ENCODE measurements at regions not wholly inside any gene's neighbourhood (a gene's known extent, or its start where the extent isn't known, plus 50 kb on each side); places are given as distances from the start of the nearest gene placed in this dataset.
"Not testable (repeated sequence)": the region's sequence is repeated elsewhere in the genome, so short reads cannot be mapped to it uniquely, and the experiment has no call there.

DNA sequence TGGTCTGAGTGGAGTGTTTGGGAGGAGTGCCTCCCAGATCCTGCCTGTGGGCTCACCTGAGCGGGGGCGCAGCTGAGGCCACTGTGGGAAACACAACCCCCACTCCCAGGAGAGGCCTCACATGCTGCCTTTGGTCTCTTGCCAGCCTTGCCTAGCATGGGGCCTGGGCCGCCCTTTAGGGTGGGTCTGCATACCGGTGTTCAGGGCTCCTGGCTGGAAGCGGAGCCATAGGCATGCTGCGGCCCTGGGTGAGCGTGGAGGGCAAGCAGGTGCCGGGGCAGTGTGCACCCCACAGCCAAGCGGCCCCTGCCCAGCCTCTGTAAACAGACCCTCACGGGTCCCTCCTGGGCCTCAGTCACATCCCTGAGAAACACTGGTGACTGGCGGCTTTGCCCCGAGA, 255.3 kb downstream of the ANKRD30B start:
- H3K9me3 ChIP-seq (ENCODE audit: control insufficient read depth, insufficient read depth, low read depth, low read length); H3K4me2 ChIP-seq (ENCODE audit: extremely low read depth, insufficient read depth, low read length); H3K27ac ChIP-seq (ENCODE audit: insufficient read depth, low read length); H3K9ac ChIP-seq (ENCODE audit: insufficient read depth, low read length); H4K20me1 ChIP-seq (ENCODE audit: control insufficient read depth, extremely low read depth, insufficient read depth, low read length); H3K79me2 ChIP-seq (ENCODE audit: control insufficient read depth, insufficient read depth, low read length); H3K4me1 ChIP-seq (ENCODE audit: control insufficient read depth, extremely low read depth, insufficient read depth, low read length); H2AFZ ChIP-seq (ENCODE audit: low read length); H3K4me3 ChIP-seq (replicated peaks in 1 of 4; ENCODE audit: control extremely low read depth in 1 of 4, insufficient read depth in 1 of 4, low read depth in 3 of 4, low read length in 4 of 4); H3K27me3 ChIP-seq (ENCODE audit: control insufficient read depth, insufficient read depth, low read length); DNase-seq (ENCODE audit: low read depth in 2 of 2); H3K36me3 ChIP-seq (ENCODE audit: control insufficient read depth, insufficient read depth, low read length): not testable (repeated sequence)

- not testable (repeated sequence) for H4K20me1 ChIP-seq (ENCODE audit: control insufficient read depth, extremely low read depth, insufficient read depth, low read length); H3K9me3 ChIP-seq (ENCODE audit: control insufficient read depth, insufficient read depth, low read depth, low read length); H3K4me3 ChIP-seq (replicated peaks in 1 of 4; ENCODE audit: control extremely low read depth in 1 of 4, insufficient read depth in 1 of 4, low read depth in 3 of 4, low read length in 4 of 4); H3K79me2 ChIP-seq (ENCODE audit: control insufficient read depth, insufficient read depth, low read length); DNase-seq (ENCODE audit: low read depth in 2 of 2); H3K27ac ChIP-seq (ENCODE audit: insufficient read depth, low read length); H3K27me3 ChIP-seq (ENCODE audit: control insufficient read depth, insufficient read depth, low read length); H3K4me2 ChIP-seq (ENCODE audit: extremely low read depth, insufficient read depth, low read length); H3K9ac ChIP-seq (ENCODE audit: insufficient read depth, low read length); H3K4me1 ChIP-seq (ENCODE audit: control insufficient read depth, extremely low read depth, insufficient read depth, low read length); H2AFZ ChIP-seq (ENCODE audit: low read length); H3K36me3 ChIP-seq (ENCODE audit: control insufficient read depth, insufficient read depth, low read length)
These were observed 255.8 kb downstream of the ANKRD30B start for GRCh38 chr18:15003636-15004269.

- H3K79me2 ChIP-seq (ENCODE audit: control insufficient read depth, insufficient read depth, low read length); H3K27ac ChIP-seq (ENCODE audit: insufficient read depth, low read length); H3K36me3 ChIP-seq (ENCODE audit: control insufficient read depth, insufficient read depth, low read length); H3K9me3 ChIP-seq (ENCODE audit: control insufficient read depth, insufficient read depth, low read depth, low read length); H3K9ac ChIP-seq (ENCODE audit: insufficient read depth, low read length); DNase-seq (ENCODE audit: low read depth in 2 of 2); H2AFZ ChIP-seq (ENCODE audit: low read length); H3K4me2 ChIP-seq (ENCODE audit: extremely low read depth, insufficient read depth, low read length); H3K27me3 ChIP-seq (ENCODE audit: control insufficient read depth, insufficient read depth, low read length); H3K4me3 ChIP-seq (replicated peaks in 1 of 4; ENCODE audit: control extremely low read depth in 1 of 4, insufficient read depth in 1 of 4, low read depth in 3 of 4, low read length in 4 of 4); H3K4me1 ChIP-seq (ENCODE audit: control insufficient read depth, extremely low read depth, insufficient read depth, low read length); H4K20me1 ChIP-seq (ENCODE audit: control insufficient read depth, extremely low read depth, insufficient read depth, low read length): not testable (repeated sequence)
These were observed 256.4 kb downstream of the ANKRD30B start for GRCh38 chr18:15004270-15004973.

DNA sequence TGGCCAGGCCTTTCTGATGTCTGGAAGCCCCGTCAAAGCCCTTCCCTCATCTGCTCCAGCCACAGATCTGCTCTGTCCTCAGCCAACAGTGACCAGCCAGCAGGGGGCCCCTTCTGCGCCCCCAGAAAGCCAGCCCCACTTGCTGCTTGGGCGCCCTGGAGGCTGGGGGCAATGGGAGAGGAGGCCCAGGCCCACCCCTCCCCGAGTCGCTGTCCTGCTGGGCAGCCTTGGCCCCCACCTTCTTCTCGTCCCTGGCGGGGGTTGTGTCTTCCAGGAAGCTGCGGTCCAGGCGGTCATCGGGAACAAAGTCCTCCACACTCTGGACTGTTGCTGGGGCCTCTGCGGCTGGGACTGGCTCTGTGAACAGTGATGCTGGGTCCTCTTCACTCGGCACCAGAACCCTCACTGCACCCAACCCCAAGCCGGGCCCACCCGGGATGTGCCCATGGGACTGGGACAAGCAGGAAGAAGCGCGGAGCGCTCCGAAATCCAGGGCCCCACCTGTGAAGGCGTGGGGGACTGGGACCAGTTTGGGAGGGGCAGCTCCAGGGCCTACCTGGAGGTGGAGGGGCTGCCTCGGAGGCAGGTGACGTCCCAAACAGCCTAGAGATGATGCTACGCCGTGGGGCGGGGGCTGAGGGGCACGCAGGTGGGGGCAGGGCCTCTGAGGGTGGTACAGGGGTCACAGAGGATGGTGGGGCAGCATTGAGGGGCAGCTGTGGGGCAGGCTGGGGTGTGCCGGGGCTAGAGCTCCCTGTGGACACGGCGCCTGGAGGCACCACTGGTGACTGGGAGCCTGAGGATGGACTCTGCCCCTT, 257.6 kb downstream of the ANKRD30B start:
- Histone ChIP-seq H3K36me3 (ENCODE audit: control insufficient read depth, insufficient read depth, low read length) (no peaks in the 10 kb centered on the region), H2AFZ (ENCODE audit: low read length) (no peak overlapping the region), H3K9me3 (ENCODE audit: control insufficient read depth, insufficient read depth, low read depth, low read length) (no peaks in the 10 kb centered on the region), H4K20me1 (ENCODE audit: control insufficient read depth, extremely low read depth, insufficient read depth, low read length) (no peaks in the 10 kb centered on the region), H3K4me3 (replicated peaks in 1 of 4; ENCODE audit: control extremely low read depth in 1 of 4, insufficient read depth in 1 of 4, low read depth in 3 of 4, low read length in 4 of 4) (no peak overlapping the region), H3K4me1 (ENCODE audit: control insufficient read depth, extremely low read depth, insufficient read depth, low read length) (no peaks in the 10 kb centered on the region), H3K79me2 (ENCODE audit: control insufficient read depth, insufficient read depth, low read length) (no peaks in the 10 kb centered on the region), H3K27ac (ENCODE audit: insufficient read depth, low read length) (no peak overlapping the region), H3K4me2 (ENCODE audit: extremely low read depth, insufficient read depth, low read length) (no peak overlapping the region), H3K9ac (ENCODE audit: insufficient read depth, low read length) (no peak overlapping the region), H3K27me3 (ENCODE audit: control insufficient read depth, insufficient read depth, low read length) (no peaks in the 10 kb centered on the region)
- TF ChIP-seq, protein P1, sequence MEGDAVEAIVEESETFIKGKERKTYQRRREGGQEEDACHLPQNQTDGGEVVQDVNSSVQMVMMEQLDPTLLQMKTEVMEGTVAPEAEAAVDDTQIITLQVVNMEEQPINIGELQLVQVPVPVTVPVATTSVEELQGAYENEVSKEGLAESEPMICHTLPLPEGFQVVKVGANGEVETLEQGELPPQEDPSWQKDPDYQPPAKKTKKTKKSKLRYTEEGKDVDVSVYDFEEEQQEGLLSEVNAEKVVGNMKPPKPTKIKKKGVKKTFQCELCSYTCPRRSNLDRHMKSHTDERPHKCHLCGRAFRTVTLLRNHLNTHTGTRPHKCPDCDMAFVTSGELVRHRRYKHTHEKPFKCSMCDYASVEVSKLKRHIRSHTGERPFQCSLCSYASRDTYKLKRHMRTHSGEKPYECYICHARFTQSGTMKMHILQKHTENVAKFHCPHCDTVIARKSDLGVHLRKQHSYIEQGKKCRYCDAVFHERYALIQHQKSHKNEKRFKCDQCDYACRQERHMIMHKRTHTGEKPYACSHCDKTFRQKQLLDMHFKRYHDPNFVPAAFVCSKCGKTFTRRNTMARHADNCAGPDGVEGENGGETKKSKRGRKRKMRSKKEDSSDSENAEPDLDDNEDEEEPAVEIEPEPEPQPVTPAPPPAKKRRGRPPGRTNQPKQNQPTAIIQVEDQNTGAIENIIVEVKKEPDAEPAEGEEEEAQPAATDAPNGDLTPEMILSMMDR (conservative IDR thresholded peaks at IDR 0.05 in 1 of 2, IDR thresholded peaks at IDR 0.05 in 1 of 2; ENCODE audit: low read depth in 1 of 2, low read length in 2 of 2): no peak
- TF ChIP-seq EZH2 (IDR thresholded peaks at IDR 0.05; ENCODE audit: low read length, missing control alignments): no peak
- no peak for DNase-seq (ENCODE audit: low read depth in 2 of 2)

DNA sequence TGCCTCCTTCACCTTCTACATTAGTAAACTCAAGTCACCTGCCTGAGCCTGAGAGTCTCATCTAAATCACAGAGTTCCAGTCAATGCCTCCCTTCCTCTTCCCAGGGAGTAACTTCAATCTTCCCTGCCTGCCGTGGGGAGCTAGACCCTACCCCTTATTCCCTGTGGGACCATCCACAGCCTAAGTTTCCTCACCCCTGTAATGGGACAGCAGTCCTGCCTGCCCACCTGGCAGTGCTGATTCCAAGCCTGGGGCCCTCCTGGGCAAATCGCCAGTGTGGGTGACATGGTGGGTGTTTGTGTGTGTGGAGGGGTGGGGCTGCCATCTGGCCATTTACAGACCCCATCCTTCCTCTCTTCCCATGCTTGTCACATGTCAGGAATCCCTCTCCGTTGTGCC, 258.6 kb downstream of the ANKRD30B start:
- H4K20me1 ChIP-seq (ENCODE audit: control insufficient read depth, extremely low read depth, insufficient read depth, low read length); H3K36me3 ChIP-seq (ENCODE audit: control insufficient read depth, insufficient read depth, low read length); H3K4me2 ChIP-seq (ENCODE audit: extremely low read depth, insufficient read depth, low read length); H3K9ac ChIP-seq (ENCODE audit: insufficient read depth, low read length); H3K27me3 ChIP-seq (ENCODE audit: control insufficient read depth, insufficient read depth, low read length); H3K27ac ChIP-seq (ENCODE audit: insufficient read depth, low read length); H3K79me2 ChIP-seq (ENCODE audit: control insufficient read depth, insufficient read depth, low read length); H2AFZ ChIP-seq (ENCODE audit: low read length); DNase-seq (ENCODE audit: low read depth in 2 of 2); H3K9me3 ChIP-seq (ENCODE audit: control insufficient read depth, insufficient read depth, low read depth, low read length); H3K4me1 ChIP-seq (ENCODE audit: control insufficient read depth, extremely low read depth, insufficient read depth, low read length); H3K4me3 ChIP-seq (replicated peaks in 1 of 4; ENCODE audit: control extremely low read depth in 1 of 4, insufficient read depth in 1 of 4, low read depth in 3 of 4, low read length in 4 of 4): not testable (repeated sequence)

- H3K9ac ChIP-seq (ENCODE audit: insufficient read depth, low read length); DNase-seq (ENCODE audit: low read depth in 2 of 2): not testable (repeated sequence)
These were observed 278.1 kb downstream of the ANKRD30B start for GRCh38 chr18:15026041-15026440.

More at GRCh38 chr18:15026041-15026440, 278.1 kb downstream of the ANKRD30B start:
- H3K27ac ChIP-seq (ENCODE audit: insufficient read depth, low read length); H4K20me1 ChIP-seq (ENCODE audit: control insufficient read depth, extremely low read depth, insufficient read depth, low read length); H3K4me3 ChIP-seq (replicated peaks in 1 of 4; ENCODE audit: control extremely low read depth in 1 of 4, insufficient read depth in 1 of 4, low read depth in 3 of 4, low read length in 4 of 4); H3K4me1 ChIP-seq (ENCODE audit: control insufficient read depth, extremely low read depth, insufficient read depth, low read length); H3K79me2 ChIP-seq (ENCODE audit: control insufficient read depth, insufficient read depth, low read length); H3K36me3 ChIP-seq (ENCODE audit: control insufficient read depth, insufficient read depth, low read length); H3K4me2 ChIP-seq (ENCODE audit: extremely low read depth, insufficient read depth, low read length); H3K9me3 ChIP-seq (ENCODE audit: control insufficient read depth, insufficient read depth, low read depth, low read length); H2AFZ ChIP-seq (ENCODE audit: low read length); H3K27me3 ChIP-seq (ENCODE audit: control insufficient read depth, insufficient read depth, low read length): not testable (repeated sequence)

Measured in fibroblast of lung (primary cell).